B cell (primary cell): ENCODE measurements at regions not wholly inside any gene's neighbourhood (a gene's known extent, or its start where the extent isn't known, plus 50 kb on each side); places are given as distances from the start of the nearest gene placed in this dataset.

Source experiments
- ATAC-seq: fragments of 200-7000 bp; cut with Tn5 transposase; one replicate; pipeline ENCODE4 v1.10.0; 2021; ENCODE audit warnings: low read depth, mild to moderate bottlenecking, moderate number of reproducible peaks, moderate library complexity
- CTCF ChIA-PET: fragments of 350-600 bp; sonication (Branson Sonifier 250); formaldehyde crosslinking; loops from one replicate; lab custom pipeline; 2021; ENCODE audit warnings: antibody characterized with exemption, inconsistent platforms; lab: Charles Lee
- POLR2A ChIA-PET: fragments of 350-600 bp; sonication (Branson Sonifier 250); formaldehyde crosslinking; loops from one replicate; lab custom pipeline; 2021; ENCODE audit warnings: antibody characterized with exemption; lab: Charles Lee
- DNase-seq: peaks from one replicate; pipeline ENCODE4 v3.0.0; 2013
- H2AFZ ChIP-seq: 2 replicates; pipeline ENCODE4 v1.6.1; 2012; ENCODE audit warnings: mild to moderate bottlenecking, low read depth, low read length; ENCODE audit not compliant: insufficient read depth, poor library complexity, severe bottlenecking
- H3K27ac ChIP-seq, 2 donors: 1 replicate in 1 of 2; 2 replicates in 1 of 2; pipeline ENCODE4 v1.5.1; 2012 to 2013; ENCODE audit warnings: low read length in 2 of 2, mild to moderate bottlenecking in 2 of 2, moderate library complexity in 1 of 2
- H3K27me3 ChIP-seq, 4 experiments: fragments of 200-600 bp in 1 of 4; sonication (generic) in 1 of 4; replicated peaks in 1 of 4; 1 replicate in 2 of 4; 2 replicates in 2 of 4; pipeline versions ENCODE4 v1.6.1 to v1.7.0; 2013 to 2016; ENCODE audit warnings: low read length in 3 of 4, mild to moderate bottlenecking in 2 of 4, mixed read lengths in 1 of 4, moderate library complexity in 1 of 4; ENCODE audit not compliant: insufficient read depth in 4 of 4, control insufficient read depth in 3 of 4; ENCODE audit errors: control extremely low read depth in 1 of 4
- H3K36me3 ChIP-seq, 2 experiments: replicated peaks in 1 of 2; 1 replicate in 1 of 2; 2 replicates in 1 of 2; pipeline versions ENCODE4 v1.6.1 to v1.7.1; 2013; ENCODE audit warnings: low read length in 1 of 2; ENCODE audit not compliant: insufficient read depth in 2 of 2, control insufficient read depth in 1 of 2; ENCODE audit errors: control extremely low read depth in 1 of 2, extremely low read depth in 1 of 2
- H3K4me1 ChIP-seq, 2 donors: fragments of 200-600 bp in 1 of 2; sonication (generic) in 1 of 2; 1 replicate in 1 of 2; 2 replicates in 1 of 2; pipeline versions ENCODE4 v1.5.1 to v1.6.1; 2013 to 2017; ENCODE audit warnings: low read length in 2 of 2; ENCODE audit not compliant: control insufficient read depth in 2 of 2, insufficient read depth in 2 of 2
- H3K4me2 ChIP-seq: replicated peaks from 2 replicates; pipeline ENCODE3; 2012; ENCODE audit warnings: mild to moderate bottlenecking, low read depth, low read length; ENCODE audit not compliant: poor library complexity, severe bottlenecking
- H3K4me3 ChIP-seq, 5 experiments: fragments of 200-600 bp in 1 of 5; sonication (generic) in 1 of 5; 1 replicate in 3 of 5; 2 replicates in 2 of 5; pipeline versions ENCODE4 v1.5.1 to v1.7.0; 2011 to 2016; ENCODE audit warnings: low read length in 4 of 5, mild to moderate bottlenecking in 4 of 5, low read depth in 2 of 5, control low read depth in 1 of 5, moderate library complexity in 1 of 5; ENCODE audit not compliant: insufficient read depth in 1 of 5; ENCODE audit errors: control extremely low read depth in 1 of 5, extremely low read depth in 1 of 5
- H3K79me2 ChIP-seq: fragments of 200-600 bp; sonication (generic); one replicate; pipeline ENCODE4 v1.6.0; 2016; ENCODE audit warnings: low read length; ENCODE audit not compliant: control insufficient read depth, insufficient read depth
- H3K9ac ChIP-seq: fragments of 200-600 bp; sonication (generic); 2 replicates; pipeline ENCODE4 v1.6.1; 2017; ENCODE audit warnings: mild to moderate bottlenecking, low read length, moderate library complexity
- H3K9me3 ChIP-seq, 3 donors: one replicate each; pipeline versions ENCODE4 v1.6.1 to v1.7.1; 2013; ENCODE audit warnings: low read length in 2 of 3; ENCODE audit not compliant: control insufficient read depth in 2 of 3, insufficient read depth in 1 of 3; ENCODE audit errors: control extremely low read depth in 1 of 3
- H4K20me1 ChIP-seq: 2 replicates; pipeline ENCODE4 v1.6.0; 2012; ENCODE audit warnings: mild to moderate bottlenecking, low read length; ENCODE audit not compliant: insufficient read depth, control insufficient read depth, poor library complexity, severe bottlenecking
- H3K27ac Mint-ChIP-seq: one replicate; pipeline ENCODE4 v1.8.0; 2021; ENCODE audit warnings: mixed read lengths
- H3K27me3 Mint-ChIP-seq: one replicate; pipeline ENCODE4 v1.8.0; 2021; ENCODE audit warnings: mixed read lengths
- H3K4me1 Mint-ChIP-seq: one replicate; pipeline ENCODE4 v1.8.0; 2021; ENCODE audit warnings: mixed read lengths
- H3K4me3 Mint-ChIP-seq: one replicate; pipeline ENCODE4 v1.8.0; 2021; ENCODE audit warnings: mixed read lengths
- H3K9me3 Mint-ChIP-seq: one replicate; pipeline ENCODE4 v1.8.0; 2022; ENCODE audit warnings: mixed read lengths; ENCODE audit not compliant: insufficient read depth
- EZH2 ChIP-seq: IDR thresholded peaks from 2 replicates; pipeline ENCODE4 v1.6.1; 2012; ENCODE audit warnings: borderline replicate concordance, low read depth, mild to moderate bottlenecking, moderate library complexity, low read length; ENCODE audit not compliant: insufficient read depth, poor library complexity, severe bottlenecking
- WGBS: methylation state at CpG from one replicate; pipeline ENCODE4 v1.1.5; 2013; ENCODE audit warnings: missing lambda C conversion rate; ENCODE audit not compliant: insufficient coverage; 5-methylcytosine and 5-hydroxymethylcytosine counted together
- intact Hi-C: fragments of 100-400 bp; cut with micrococcal nuclease; formaldehyde crosslinking; loops from one replicate; pipeline ENCODE4 v1.10.0; 2022
- TF ChIP-seq, protein P1 (sequence below): fragments of 200-600 bp; IDR thresholded peaks from one replicate; pipeline ENCODE4 v1.8.0; 2022; ENCODE audit warnings: antibody characterized with exemption, mild to moderate bottlenecking

DNA sequence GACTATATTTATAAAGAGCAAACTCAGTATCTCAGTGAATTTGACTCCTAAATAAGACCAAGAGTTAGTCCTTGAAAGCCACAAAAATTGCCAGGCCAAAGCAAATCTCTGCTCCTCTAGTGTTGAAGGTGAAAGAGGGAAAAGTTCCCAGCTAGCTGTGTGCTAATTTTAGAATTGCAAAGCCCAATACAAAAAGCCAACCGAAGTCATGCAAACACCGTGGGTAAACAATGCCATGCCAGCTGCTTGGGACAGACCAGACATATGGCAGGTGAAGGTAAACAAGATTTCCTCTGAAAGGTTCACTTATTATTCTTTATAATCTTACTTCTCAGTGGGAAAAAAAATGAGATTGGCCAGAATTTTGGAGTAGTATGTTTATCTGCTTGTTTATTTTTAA lies 80.5 kb upstream of the LNX1 start:
- WGBS: no CpG with 5 or more reads among the region's 2 CpGs
- CTCF ChIA-PET: no interaction called here
- peaks cover 0 to 3% (median 0%) of the 10 kb centered on the region in 3 donors for H3K9me3 ChIP-seq
- no peak overlapping the region for H3K27ac ChIP-seq
- Mint-ChIP-seq H3K4me1 (no peaks in the 10 kb centered on the region), H3K27me3 (peaks cover 18% of the 10 kb centered on the region), H3K27ac (no peak overlapping the region), H3K4me3 (no peak overlapping the region), H3K9me3 (no peaks in the 10 kb centered on the region)
- H3K4me3 ChIP-seq: no peak overlapping the region
- H3K36me3 ChIP-seq: no peaks in the 10 kb centered on the region
- H3K79me2 ChIP-seq: no peaks in the 10 kb centered on the region
- no peak for ATAC-seq
- intact Hi-C loops: no loop called here
- no peak overlapping the region for H3K4me2 ChIP-seq
- TF ChIP-seq EZH2: no peak
- TF ChIP-seq, protein P1, sequence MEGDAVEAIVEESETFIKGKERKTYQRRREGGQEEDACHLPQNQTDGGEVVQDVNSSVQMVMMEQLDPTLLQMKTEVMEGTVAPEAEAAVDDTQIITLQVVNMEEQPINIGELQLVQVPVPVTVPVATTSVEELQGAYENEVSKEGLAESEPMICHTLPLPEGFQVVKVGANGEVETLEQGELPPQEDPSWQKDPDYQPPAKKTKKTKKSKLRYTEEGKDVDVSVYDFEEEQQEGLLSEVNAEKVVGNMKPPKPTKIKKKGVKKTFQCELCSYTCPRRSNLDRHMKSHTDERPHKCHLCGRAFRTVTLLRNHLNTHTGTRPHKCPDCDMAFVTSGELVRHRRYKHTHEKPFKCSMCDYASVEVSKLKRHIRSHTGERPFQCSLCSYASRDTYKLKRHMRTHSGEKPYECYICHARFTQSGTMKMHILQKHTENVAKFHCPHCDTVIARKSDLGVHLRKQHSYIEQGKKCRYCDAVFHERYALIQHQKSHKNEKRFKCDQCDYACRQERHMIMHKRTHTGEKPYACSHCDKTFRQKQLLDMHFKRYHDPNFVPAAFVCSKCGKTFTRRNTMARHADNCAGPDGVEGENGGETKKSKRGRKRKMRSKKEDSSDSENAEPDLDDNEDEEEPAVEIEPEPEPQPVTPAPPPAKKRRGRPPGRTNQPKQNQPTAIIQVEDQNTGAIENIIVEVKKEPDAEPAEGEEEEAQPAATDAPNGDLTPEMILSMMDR: no peak
- H2AFZ ChIP-seq: no peak overlapping the region
- no peak for DNase-seq
- H3K4me1 ChIP-seq: no peaks in the 10 kb centered on the region
- POLR2A ChIA-PET: no interaction called here
- H3K27me3 ChIP-seq: peaks cover 0 to 6% (median 0%) of the 10 kb centered on the region in 4 experiments
- H4K20me1 ChIP-seq: no peaks in the 10 kb centered on the region
- H3K9ac ChIP-seq: no peak overlapping the region

DNA sequence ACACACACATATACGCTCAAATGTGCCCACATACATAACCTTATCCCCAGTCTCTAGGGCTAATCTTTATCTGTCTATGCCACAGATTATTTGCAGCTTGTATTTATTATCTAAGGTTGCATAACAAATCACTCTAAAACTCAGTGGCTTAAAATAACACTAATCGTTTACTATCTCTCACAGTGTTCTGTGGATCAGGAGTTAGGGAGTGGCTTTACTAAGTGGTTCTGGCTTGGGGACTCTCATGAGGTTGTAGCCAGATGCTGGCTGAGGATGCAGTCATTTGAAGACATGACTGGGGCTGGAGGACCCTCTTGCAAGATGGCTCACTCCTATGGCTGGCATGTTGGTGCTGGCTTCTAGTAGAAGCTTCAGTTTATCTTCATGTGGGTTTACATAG lies 68.5 kb upstream of the LNX1 start:
- Histone ChIP-seq H3K36me3 (no peaks in the 10 kb centered on the region), H3K4me2 (no peak overlapping the region), H4K20me1 (no peaks in the 10 kb centered on the region), H3K27ac (no peak overlapping the region), H3K4me1 (no peaks in the 10 kb centered on the region), H3K4me3 (no peak overlapping the region), H3K79me2 (no peaks in the 10 kb centered on the region), H3K9me3 (no peaks in the 10 kb centered on the region), H3K9ac (no peak overlapping the region), H3K27me3 (no peaks in the 10 kb centered on the region), H2AFZ (no peak overlapping the region)
- POLR2A ChIA-PET: no interaction called here
- TF ChIP-seq EZH2: no peak
- TF ChIP-seq, protein P1: no peak
- H3K9me3 Mint-ChIP-seq: no peaks in the 10 kb centered on the region
- peaks cover 8% of the 10 kb centered on the region for H3K27me3 Mint-ChIP-seq
- H3K27ac Mint-ChIP-seq: no peak overlapping the region
- DNase-seq: no peak
- no peak for ATAC-seq
- intact Hi-C loops: no loop called here
- no CpG with 5 or more reads among the region's 2 CpGs for WGBS
- H3K4me3 Mint-ChIP-seq: no peak overlapping the region
- CTCF ChIA-PET: no interaction called here
- H3K4me1 Mint-ChIP-seq: peaks cover 2% of the 10 kb centered on the region
